Heart left ventricle (tissue), 16 donors: ENCODE measurements at regions not wholly inside any gene's neighbourhood (a gene's known extent, or its start where the extent isn't known, plus 50 kb on each side); places are given as distances from the start of the nearest gene placed in this dataset.

Experiments used
- ATAC-seq, 4 donors: fragments of 200-7000 bp; cut with Tn5 transposase; one replicate each; pipeline ENCODE4 v1.9.1; 2020 to 2022; ENCODE audit warnings: moderate library complexity in 4 of 4, mild to moderate bottlenecking in 3 of 4, moderate number of reproducible peaks in 1 of 4
- DNase-seq, 5 donors: peaks; one replicate each; pipeline ENCODE4 v3.0.0-alpha.2; 2020
- H3K27ac ChIP-seq, 12 donors: fragments of 200-600 bp; sonication (generic) in 4 of 12; one replicate each; pipeline versions ENCODE4 v1.5.0 to v1.8.0; 2016 to 2022; ENCODE audit warnings: mild to moderate bottlenecking in 2 of 12
- H3K27me3 ChIP-seq, 9 donors: fragments of 200-600 bp; sonication (generic) in 2 of 9; one replicate each; pipeline versions ENCODE4 v1.5.1 to v1.8.0; 2016 to 2022; ENCODE audit warnings: mild to moderate bottlenecking in 3 of 9
- H3K36me3 ChIP-seq, 9 donors: fragments of 200-600 bp; sonication (generic) in 2 of 9; one replicate each; pipeline versions ENCODE4 v1.5.0 to v1.8.0; 2018 to 2022; ENCODE audit warnings: mild to moderate bottlenecking in 2 of 9
- H3K4me1 ChIP-seq, 12 donors: fragments of 200-600 bp; sonication (generic) in 4 of 12; one replicate each; pipeline versions ENCODE4 v1.5.0 to v1.8.0; 2016 to 2022; ENCODE audit warnings: mild to moderate bottlenecking in 3 of 12
- H3K4me3 ChIP-seq, 12 donors: fragments of 200-600 bp; sonication (generic) in 4 of 12; one replicate each; pipeline versions ENCODE4 v1.5.0 to v1.8.0; 2017 to 2022; ENCODE audit warnings: mild to moderate bottlenecking in 9 of 12, moderate library complexity in 4 of 12
- H3K9me3 ChIP-seq, 12 donors: fragments of 200-600 bp; sonication (generic) in 4 of 12; one replicate each; pipeline versions ENCODE4 v1.5.0 to v1.8.0; 2016 to 2022; ENCODE audit warnings: mild to moderate bottlenecking in 1 of 12
- POLR2A ChIP-seq, 2 donors: fragments of 450-650 bp; IDR thresholded peaks; one replicate each; pipeline ENCODE4 v1.6.1; 2017; ENCODE audit warnings: antibody characterized with exemption in 2 of 2, mild to moderate bottlenecking in 2 of 2, moderate library complexity in 2 of 2
- WGBS, 4 donors: extraction: QIAGEN DNeasy Blood & Tissue Kit in 2 of 4; methylation state at CpG; one replicate each; pipeline versions ENCODE4 v1.1.5 to v1.1.7; 2013 to 2018; 5-methylcytosine and 5-hydroxymethylcytosine counted together
- intact Hi-C, 10 donors: fragments of 100-400 bp; cut with DNase I; formaldehyde crosslinking; loops; one replicate each; pipeline versions ENCODE4 v1.11.1 to v1.14.2; 2022
- TF ChIP-seq, protein P1 (sequence below), 12 donors: fragments of 200-600 bp; sonication (generic) in 4 of 12; IDR thresholded peaks; one replicate each; pipeline versions ENCODE4 v1.5.0 to v1.8.0; 2018 to 2022; ENCODE audit warnings: antibody characterized with exemption in 12 of 12, mild to moderate bottlenecking in 5 of 12
- donor health status: ischemic (EF 13 %, LVEDD 7.1; RV severe dilation, severe dysfunction).
- donor health status: healthy with polysubstance abuse.
- donor health status: DM: no; HTN: yes; CAD: no.
- donor health status: DM: no; HTN: no; CAD: no.
- donor health status: ischemic (EF 25% LVEDD 6.9; RV normal size, moderate dysfunction).
- donor health status: ischemic (EF 25% LVEDD 5.7; RV mildly dilated, moderate dysfunction).
- donor health status: healthy.
- donor health status: DM: yes; HTN: yes; CAD: no.
- donor health status: ischemic (EF 35%, LVEDD 5.7; RV mildly dilated, moderate dysfunction).
- donor health status: nonischemic (EF 11% LVEDD 7.7; RV severe dilation, severe dysfunction).
- donor health status: DM: yes; HTN: yes; CAD: no.
- donor health status: PGD.
- donor health status: ischemic (EF 29% LVEDD 5.4; RV normal size, mild dysfunction).
- donor health status: nonischemic (EF 23%, LVEDD 6.1; RV moderate dilation, normal function).

DNA sequence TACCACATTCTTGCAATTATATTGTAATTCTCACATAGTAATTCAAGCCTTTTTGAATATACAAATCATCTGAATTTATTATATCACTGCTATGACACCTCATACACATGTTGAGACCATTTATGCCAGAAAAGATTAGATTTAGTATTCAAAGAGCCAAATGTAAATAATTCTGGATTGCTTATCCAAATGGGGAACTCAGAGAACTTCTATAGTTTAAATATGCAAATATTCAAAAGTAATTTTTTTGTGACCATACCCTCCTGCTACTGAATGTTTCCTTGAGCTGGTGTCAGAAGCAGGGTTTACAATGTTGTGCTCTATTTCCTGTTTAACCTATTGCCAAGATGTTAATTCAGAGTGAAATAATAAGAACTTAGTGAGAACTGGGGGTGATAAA lies 372.2 kb downstream of the TRIML1 start:
- ATAC-seq, result no peak
- Histone ChIP-seq H3K4me3 (no peak overlapping the region), H3K36me3 (no peaks in the 10 kb centered on the region), H3K27ac (no peak overlapping the region), H3K9me3 (peaks cover 0 to 6% (median 0%) of the 10 kb centered on the region in 12 donors), H3K4me1 (no peaks in the 10 kb centered on the region), H3K27me3 (no peaks in the 10 kb centered on the region)
- no peak for DNase-seq
- intact Hi-C loops, result no loop called here
- no peak for TF ChIP-seq POLR2A (IDR thresholded peaks at IDR 0.05)
- TF ChIP-seq, protein P1, sequence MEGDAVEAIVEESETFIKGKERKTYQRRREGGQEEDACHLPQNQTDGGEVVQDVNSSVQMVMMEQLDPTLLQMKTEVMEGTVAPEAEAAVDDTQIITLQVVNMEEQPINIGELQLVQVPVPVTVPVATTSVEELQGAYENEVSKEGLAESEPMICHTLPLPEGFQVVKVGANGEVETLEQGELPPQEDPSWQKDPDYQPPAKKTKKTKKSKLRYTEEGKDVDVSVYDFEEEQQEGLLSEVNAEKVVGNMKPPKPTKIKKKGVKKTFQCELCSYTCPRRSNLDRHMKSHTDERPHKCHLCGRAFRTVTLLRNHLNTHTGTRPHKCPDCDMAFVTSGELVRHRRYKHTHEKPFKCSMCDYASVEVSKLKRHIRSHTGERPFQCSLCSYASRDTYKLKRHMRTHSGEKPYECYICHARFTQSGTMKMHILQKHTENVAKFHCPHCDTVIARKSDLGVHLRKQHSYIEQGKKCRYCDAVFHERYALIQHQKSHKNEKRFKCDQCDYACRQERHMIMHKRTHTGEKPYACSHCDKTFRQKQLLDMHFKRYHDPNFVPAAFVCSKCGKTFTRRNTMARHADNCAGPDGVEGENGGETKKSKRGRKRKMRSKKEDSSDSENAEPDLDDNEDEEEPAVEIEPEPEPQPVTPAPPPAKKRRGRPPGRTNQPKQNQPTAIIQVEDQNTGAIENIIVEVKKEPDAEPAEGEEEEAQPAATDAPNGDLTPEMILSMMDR (IDR thresholded peaks at IDR 0.05), result no peak

GRCh38 chr4:188532751-188533150 lies 393.5 kb downstream of the TRIML1 start:
- intact Hi-C loops, result no loop called here
- 73 to 80% (median 76%) methylated on average over 10 of the region's 10 CpGs for WGBS, 4 donors

GRCh38 chr4:188534297-188534696 lies 395.1 kb downstream of the TRIML1 start:
- no peak for ATAC-seq
- Histone ChIP-seq H3K27me3 (no peaks in the 10 kb centered on the region), H3K36me3 (no peaks in the 10 kb centered on the region), H3K27ac (no peak overlapping the region), H3K4me3 (no peak overlapping the region), H3K4me1 (no peaks in the 10 kb centered on the region), H3K9me3 (peaks cover 0 to 15% (median 2%) of the 10 kb centered on the region in 12 donors)
- intact Hi-C loops, result no loop called here
- WGBS, 4 donors, result 68 to 77% (median 72%) methylated on average over 4 of the region's 4 CpGs
- no peak for DNase-seq
- TF ChIP-seq POLR2A (IDR thresholded peaks at IDR 0.05), result no peak
- TF ChIP-seq, protein P1 (IDR thresholded peaks at IDR 0.05), result no peak

More at GRCh38 chr4:188532751-188533150, 393.5 kb downstream of the TRIML1 start:
- no peaks in the 10 kb centered on the region for H3K4me1 ChIP-seq
- TF ChIP-seq, protein P1 (IDR thresholded peaks at IDR 0.05), result no peak
- no peak for TF ChIP-seq POLR2A (IDR thresholded peaks at IDR 0.05)
- no peaks in the 10 kb centered on the region for H3K36me3 ChIP-seq
- DNase-seq, result no peak
- H3K9me3 ChIP-seq, result no peaks in the 10 kb centered on the region
- ATAC-seq, result no peak
- H3K27ac ChIP-seq, result no peak overlapping the region
- no peaks in the 10 kb centered on the region for H3K27me3 ChIP-seq
- no peak overlapping the region for H3K4me3 ChIP-seq

DNA sequence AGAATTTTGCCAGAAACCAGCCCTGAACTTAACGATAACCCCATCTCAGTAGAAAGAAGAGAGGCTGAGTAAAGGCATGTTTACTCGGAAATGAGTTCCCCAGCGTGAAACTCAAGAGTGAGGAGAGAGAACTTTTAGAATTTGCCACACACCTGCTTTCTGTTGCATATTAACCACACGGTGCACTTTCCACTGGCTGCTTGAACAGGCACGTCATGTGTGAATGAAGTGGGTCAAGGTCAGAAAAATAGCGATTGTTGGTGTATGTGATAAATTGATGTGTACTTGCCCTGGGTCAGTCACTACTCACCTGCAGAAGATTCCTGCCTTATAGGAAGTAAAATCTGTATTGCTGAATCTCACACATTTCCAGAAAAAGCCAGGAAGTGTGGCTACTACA lies 395.7 kb downstream of the TRIML1 start:
- no peaks in the 10 kb centered on the region for H3K27me3 ChIP-seq
- no peak for DNase-seq
- TF ChIP-seq POLR2A (IDR thresholded peaks at IDR 0.05), result no peak
- TF ChIP-seq, protein P1 (IDR thresholded peaks at IDR 0.05), result no peak
- intact Hi-C loops, result loop anchor here in 1 of 10 donors (5.0 kb wide), 1 partner anchor 753 kb away; no protein-coding TSS in a partner anchor
- whole genome bisulfite sequencing, 4 donors, result 82 to 88% (median 86%) methylated on average over 6 of the region's 6 CpGs
- no peaks in the 10 kb centered on the region for H3K36me3 ChIP-seq
- no peaks in the 10 kb centered on the region for H3K4me1 ChIP-seq
- no peak for ATAC-seq
- no peak overlapping the region for H3K27ac ChIP-seq
- no peak overlapping the region for H3K4me3 ChIP-seq
- peaks cover 0 to 21% (median 2%) of the 10 kb centered on the region in 12 donors for H3K9me3 ChIP-seq
